Stimulated activated CD8-positive, alpha-beta memory T cell treated with anti-CD3 and anti-CD28 coated beads, Interleukin-15, amount 100 ng/mL, for 4 hours (primary cell): ENCODE measurements at regions not wholly inside any gene's neighbourhood (a gene's known extent, or its start where the extent isn't known, plus 50 kb on each side); places are given as distances from the start of the nearest gene placed in this dataset.

Experiments used
- DNase-seq, 2 donors: peaks; one replicate each; pipeline ENCODE4 v3.0.0-alpha.2; 2020; ENCODE audit warnings: low read depth in 2 of 2

DNA sequence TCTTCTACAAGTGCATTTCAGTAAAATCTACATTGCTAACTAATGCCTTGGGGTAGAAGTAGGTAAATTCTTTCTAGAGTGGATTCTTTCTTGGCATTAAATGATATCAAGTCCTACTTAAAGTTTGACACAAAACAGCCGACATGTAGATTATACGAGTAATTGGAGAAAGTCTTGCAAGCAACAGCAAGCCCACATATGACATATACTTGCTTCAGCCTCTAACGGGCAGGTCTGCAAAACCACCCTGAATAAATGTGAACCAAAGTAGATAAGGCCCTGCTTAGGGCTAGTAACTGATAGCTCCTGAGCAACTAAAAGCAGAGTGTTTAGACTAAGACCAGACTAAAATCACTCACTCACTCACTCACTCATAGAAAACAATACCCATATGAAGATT, 203.2 kb downstream of the LTN1 start:
- no peak for DNase-seq

DNA sequence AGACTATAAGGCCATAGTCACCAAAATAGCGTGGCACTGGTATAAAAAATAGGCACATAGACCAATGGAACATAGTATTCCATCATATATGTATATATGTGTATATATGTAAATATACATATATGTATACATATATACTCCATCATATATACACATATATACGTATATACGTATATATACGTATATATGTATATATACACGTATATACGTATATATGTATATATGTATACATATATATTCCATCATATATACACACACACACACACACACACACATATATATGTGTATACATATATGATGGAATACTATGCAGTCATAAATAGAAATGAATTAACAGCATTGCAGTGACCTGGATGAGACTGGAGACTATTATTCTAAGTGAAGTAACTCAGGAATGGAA, 204.6 kb downstream of the LTN1 start:
- no peak for DNase-seq

DNA sequence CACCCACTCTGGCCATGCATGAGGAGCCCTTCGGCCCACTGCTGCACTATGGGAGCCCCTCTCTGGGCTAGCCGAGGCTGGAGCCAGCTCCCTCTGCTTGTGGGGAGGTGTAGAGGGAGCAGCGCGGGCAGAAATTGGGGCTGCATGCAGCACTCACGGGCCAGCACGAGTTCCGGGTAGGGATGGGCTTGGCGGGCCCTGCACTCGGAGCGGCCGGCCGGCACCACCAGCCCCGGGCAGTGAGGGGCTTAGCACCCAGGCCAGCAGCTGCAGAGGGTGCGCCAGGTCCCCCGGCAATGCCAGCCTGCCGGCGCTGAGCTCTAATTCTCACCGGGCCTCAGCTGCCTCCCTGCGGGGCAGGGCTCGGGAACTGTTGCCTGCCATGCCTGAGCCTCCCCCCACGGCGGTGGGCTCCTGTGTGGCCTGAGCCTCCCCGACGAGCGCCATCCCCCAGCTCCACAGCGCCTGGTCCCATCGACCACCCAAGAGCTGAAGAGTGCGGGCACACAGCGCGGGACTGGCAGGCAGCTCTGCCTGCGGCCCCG, 209.0 kb downstream of the LTN1 start:
- DNase-seq = no peak

DNA sequence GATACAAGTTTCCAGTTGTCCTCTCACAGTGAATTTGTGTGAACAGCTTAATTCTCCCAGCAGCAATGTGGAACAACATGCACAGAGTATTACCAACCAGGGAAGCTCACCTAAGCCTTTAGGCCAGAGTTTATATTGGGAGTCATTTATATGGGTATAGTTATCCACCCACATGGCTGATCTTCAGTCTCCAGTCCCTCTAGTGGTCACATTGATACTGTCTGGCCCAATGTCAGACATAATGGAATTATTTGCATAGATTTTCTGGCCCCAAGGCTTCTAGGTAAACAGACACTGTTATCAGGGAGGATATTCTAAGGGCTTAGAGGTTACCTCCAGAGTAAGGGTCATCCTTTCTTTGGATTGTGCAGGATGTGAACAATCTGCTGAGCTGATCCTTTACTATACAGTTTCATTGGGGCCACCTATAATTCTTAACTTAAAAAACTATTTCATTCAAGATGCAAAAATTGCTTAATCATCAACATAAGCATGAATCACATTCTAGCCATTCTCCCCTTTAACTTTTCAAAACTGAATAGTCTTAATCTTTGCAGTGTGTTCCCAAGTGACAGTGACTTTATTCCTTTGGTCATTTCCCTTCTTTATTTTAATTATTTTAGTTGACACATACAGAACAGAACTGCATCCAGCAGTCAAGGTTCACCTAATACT, 210.9 kb downstream of the LTN1 start:
- no peak for DNase-seq

DNA sequence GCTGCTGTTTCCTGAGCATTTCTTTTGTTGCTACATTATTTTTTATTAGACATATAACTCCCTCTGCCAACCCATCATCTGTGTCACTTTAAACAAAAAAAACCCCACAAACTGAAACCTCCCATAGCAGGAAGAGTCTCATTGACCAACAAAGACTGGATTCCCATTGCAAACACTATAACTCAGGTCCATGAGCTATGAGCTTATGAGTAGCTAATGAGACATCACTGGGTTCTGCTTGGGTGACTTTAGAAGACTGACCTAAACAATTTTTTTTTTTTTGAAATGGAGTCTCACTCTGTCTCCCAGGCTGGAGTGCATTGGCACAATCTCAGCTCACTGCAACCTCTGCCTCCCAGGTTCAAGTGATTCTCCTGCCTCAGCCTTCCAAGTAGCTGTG, 212.8 kb downstream of the LTN1 start:
- no peak for DNase-seq

DNA sequence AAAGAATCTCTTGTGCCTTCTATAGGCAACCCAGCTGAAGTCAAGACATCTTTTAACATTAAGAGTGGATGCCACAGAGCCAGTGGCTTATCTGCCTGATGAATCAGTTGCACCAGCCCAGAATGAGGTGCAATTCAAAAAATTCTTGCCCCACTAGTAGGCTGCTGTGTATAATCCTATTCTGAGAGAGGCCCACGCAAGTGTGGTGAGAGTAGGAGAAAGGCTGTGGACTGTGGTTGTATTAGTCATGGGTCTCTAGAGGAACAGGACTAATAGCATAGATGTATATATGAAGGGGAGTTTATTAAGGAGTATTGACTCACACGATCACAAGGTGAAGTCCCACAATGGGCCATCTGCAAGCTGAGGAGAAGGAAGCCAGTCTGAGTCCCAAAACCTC, 216.4 kb downstream of the LTN1 start:
- DNase-seq = no peak

DNA sequence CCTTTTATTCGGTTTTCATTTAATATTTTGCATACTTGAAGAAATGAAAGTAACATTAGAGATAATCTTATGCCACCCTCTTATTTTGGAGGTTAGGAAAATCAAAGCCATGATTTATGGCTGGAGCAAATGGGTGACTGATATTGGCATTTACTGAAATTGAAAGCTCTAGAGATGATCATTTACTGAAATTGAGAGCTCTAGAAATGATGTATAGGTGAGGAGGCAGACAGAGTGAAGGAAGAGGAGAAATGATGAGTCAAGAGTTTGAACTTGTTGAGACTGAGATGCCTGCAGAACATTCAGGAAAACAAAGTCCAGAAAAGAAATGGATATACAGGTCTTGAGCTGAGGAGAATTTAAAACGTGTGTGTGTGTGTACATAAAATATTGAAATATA, 217.6 kb downstream of the LTN1 start:
- no peak for DNase-seq

DNA sequence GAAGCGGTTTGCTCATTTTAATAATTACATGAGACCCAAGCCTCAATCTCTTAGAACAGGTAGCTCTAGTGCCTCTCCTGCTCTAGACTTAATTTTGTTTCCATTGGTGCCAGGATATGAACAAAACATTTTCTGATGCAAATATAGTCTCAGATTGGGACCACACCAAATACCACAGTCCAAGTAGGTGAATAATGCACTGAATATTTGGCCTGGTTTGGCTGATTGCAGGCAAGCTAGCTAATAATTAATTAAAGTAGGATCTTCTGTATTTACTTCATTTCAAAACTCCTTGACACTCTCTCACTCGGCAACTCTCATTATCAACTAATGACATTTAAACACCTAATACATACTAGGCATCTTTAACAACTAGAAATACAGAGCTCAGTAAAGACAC, 219.6 kb downstream of the LTN1 start:
- no peak for DNase-seq

DNA sequence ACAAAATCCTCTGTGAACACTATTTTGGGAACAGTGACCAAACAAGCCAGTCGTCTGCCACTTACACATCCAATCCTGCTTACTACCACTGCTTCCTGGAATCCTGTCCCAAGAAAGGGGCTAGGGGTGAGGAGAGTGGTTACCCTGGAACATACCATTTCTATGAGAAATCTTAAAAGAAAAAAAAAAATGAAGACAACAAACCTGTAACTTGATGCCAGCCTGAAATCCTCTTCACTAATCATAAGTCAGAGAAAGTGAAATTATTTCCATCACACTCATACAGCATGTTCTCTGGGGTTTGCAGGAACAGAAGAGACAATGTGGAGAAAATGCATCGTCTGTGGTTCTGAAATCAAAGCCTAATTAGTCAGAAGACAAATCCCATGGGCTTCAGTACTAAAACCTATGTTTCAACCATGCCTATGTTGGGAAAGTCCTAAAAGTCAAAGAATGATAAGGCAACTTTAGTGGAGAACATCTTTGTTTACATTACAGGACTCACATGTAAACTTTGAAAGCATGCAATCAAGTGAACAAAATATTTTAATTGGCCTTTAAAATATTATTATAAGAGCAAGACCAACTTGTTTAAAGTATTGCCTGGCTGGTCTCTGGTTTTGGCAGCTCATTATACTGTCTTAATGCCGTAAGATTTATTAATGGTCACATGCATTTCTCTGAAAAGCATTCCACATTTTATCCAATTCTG, 220.7 kb downstream of the LTN1 start:
- DNase-seq = no peak

DNA sequence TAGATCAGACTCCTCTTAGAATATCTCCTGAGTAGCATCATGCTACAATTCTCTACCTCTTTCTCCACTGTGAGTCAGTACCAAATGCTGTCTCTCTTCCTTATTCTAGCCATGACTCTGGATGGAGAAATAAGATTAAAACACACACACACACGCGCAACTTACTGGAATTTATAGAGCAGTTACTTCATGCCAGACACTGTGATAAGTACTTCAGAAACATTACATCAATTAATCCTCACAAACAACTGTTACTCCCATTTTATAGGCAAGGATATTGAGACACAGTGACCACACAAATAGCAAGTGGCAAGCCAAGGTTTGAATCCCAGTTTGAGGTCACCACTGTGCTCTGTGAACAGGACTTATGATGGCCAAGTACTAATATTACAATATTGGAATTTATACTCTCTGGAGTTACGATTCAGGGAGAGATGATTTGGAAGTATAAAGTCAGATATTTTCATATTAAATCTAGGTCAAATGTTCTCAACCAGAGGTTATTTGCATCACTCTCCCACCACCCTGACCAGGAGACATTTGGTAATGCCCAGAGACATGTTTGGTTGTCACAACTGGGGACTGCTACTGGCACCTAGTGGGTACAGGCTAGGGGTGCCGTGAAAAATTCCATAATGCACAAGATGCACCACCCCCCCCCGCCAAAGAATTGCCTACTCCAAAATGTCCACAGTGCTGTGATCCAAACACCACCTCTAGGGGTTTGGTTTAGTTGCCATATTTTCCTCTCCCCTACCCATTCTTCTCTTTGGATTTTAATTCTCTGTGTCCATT, 221.6 kb downstream of the LTN1 start:
- no peak for DNase-seq

DNA sequence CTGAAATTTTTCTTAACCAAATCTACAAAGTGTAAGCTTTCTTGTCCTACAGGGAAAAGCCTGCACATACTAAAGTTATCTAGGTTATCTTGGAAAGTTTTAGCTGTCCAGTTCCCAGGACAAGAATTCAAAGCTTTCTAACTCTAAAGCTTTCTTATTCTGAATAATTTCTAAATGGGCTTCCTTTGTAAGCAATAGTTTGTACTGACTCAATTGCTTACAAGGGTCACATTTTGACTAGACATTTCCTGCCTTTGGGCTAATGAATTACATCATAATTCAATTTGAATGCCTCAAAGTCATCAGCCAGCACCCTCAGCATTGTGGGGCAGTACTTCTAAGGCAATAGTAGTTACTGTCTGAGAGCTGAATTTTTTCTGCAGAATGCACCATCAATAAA, 223.0 kb downstream of the LTN1 start:
- DNase-seq = no peak

DNA sequence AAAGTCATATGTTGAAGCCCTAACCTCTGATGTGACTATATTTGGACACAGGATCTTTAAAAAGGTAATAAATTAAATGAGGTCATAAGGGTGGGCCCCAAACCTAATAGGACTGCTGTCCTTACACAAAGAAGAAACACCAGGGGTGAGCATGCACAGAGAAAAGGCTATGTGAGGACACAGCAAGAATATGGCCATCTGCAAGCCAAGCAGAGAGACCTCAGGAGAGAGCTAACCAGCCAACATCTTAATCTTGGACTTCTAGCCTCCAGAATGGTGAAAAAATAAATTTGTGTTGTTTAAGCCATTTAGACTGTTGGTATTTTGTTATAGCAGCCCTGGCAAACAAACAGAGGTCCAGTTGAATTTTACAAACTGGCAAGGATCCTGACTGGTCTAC, 223.9 kb downstream of the LTN1 start:
- DNase-seq = no peak

DNA sequence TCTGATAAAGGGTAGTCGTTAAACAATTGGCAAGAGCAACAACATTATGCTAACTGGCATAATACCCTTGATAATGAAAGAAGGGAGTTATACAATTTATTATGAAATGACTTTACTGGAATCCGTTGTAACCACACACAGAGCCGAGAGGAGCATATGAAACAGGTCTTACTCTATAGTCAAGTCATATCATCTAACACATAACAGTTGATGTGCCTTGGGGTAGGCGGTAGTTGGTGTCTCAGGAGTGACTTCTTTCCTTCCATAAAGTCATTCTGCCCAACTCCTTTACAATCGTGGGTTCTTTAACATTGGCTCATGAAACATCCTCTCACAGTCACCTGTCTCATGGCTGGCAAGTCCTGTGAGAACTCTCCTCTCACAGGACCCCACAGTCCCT, 225.2 kb downstream of the LTN1 start:
- no peak for DNase-seq

DNA sequence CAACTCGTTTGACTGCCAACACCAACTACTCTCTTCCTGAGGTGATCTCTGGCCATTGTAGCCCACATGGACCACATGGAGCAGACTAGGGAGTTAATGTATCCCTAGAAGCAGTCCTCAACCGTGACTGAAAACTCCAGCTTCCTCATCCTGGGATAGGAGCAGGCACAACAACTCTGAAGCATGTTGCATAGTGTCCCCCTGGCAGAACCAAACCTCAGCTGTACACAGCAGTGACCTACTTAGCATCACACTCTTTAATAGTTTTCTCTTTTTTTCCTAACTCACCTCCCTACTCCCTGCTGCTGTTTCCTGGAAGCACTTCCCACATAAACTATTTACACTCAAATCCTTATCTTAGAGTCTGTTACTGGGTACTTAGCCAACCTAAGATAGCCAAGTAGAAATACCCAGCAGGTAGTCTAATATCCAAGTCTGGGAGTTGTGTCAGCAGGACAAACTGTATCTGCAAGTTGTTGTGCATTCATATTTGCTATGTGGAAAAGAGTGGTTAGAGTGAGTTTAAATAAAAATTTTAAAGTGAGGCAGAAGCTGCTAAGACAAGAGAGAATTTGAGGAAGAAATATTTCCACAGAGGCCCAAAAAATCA, 228.8 kb downstream of the LTN1 start:
- DNase-seq = no peak

DNA sequence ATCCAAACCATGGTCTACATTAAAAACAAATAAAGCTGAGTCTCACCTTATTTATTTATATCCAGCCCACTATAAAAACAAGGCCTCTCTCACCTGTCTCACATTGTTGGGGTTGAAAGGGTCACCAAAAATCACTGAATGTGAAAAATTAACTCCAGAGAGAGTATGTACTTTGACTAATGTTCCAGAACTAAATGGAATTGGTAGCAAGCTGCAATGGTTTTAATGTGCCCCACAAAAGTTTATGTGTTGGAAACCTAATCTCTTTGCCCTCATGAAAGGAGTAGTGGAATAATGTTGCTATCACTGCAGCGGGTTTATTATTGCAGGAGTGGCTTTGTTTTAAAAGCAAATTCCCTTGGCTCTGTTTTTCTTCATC, 230.3 kb downstream of the LTN1 start:
- DNase-seq = no peak

DNA sequence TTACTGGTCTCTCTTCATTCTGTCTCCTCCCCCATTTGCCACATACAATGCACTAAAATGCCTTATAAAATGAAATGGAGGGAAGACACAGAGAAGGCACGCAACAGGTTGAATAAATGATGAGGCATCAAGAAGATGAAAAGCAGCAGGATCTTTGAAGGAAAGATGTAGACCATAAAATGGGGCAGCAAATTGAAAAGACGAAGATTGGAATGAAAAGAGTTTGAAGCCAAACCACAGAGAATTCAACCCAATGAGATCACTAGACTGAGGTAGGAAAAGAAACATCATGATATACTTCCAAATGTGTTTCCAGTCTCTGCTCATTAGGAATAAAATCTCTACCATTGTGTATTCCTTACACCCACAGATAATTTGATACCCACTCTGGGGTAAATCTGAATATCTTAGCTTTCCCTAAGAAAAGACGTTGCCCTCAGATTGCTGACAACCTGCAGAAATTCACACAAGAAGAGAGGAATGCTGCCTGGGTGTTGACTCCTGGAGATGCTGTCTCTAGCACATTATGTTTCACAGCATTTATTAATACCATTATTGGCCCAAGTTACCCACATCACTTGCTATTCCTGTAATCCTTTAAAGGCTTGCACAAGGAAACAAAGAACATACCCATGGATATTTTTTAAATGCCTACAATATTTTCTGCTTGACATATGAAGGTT, 230.9 kb downstream of the LTN1 start:
- DNase-seq = no peak

DNA sequence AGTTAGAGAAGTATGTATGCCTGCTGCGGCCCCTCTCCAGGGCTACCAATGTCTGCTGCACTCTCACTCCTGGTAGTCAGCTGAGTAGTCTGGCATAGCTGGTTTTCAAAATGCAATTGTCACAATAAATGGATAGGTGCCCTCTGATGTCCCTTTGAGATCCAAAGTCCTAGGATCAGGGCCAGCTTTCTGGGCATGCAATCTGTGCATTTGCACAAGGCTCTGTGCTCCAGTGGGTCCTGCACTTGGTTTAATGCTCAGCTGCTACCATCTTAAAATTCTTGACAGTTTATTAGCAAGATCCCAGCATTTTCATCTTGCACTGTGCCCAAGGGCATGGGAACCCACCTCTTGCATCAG, 233.8 kb downstream of the LTN1 start:
- no peak for DNase-seq

DNA sequence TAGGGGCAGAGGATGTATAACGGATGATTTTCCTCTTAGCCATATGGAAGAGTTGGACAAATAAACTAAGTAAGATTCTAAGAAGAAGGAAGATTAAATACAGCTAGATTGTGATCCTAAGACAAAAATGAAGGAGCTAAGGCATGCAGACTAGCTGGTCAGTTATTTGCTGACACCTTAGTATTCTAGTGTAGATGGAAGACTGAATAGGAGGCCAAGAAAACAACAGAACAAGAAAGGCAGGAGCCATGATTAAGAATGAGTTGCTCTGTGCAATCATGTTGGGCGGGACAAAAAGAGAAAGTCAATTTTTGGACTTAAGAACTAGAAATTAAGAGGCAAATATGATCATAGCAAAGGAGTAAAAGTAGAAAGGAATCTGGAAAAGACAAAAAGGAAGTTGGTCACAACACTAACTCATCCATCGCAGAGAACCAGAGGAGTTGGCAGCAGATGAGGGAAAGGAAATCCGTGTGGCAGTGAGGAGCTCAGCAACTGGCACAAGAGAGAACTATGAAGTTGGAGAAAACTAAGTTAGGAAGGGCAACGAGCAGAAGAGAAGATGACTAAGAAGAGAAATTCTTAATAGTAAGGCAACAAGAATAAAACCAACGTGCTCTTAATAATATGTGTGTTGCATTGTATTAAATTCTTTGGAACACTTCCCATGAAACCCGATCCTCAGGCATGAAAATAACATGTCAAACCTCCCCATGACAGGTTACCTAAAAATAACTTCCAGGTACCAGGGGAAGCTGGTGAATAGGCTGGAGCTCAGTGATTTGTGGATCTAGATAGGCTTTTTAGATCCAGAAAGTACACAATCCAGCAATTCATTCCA, 234.4 kb downstream of the LTN1 start:
- no peak for DNase-seq

DNA sequence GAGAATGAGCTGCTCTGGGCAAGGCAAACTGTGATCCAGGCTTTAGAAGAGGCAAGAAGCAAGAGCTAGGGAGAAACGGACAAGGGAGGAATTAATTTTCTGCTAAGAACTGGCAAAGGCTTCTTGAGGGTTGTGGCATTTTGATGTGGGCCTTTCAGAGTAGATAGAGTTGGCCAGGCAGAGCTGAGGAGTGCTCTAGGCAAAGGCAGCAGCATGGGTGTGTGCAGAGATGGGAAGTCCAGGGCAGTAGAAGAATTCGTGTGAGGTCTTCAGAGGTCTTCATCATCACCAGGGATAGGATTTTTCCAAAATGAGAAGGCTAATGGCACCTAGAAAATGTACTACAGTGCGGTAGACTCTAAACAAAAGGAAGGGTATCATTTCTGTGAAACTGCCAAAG, 237.8 kb downstream of the LTN1 start:
- no peak for DNase-seq

DNA sequence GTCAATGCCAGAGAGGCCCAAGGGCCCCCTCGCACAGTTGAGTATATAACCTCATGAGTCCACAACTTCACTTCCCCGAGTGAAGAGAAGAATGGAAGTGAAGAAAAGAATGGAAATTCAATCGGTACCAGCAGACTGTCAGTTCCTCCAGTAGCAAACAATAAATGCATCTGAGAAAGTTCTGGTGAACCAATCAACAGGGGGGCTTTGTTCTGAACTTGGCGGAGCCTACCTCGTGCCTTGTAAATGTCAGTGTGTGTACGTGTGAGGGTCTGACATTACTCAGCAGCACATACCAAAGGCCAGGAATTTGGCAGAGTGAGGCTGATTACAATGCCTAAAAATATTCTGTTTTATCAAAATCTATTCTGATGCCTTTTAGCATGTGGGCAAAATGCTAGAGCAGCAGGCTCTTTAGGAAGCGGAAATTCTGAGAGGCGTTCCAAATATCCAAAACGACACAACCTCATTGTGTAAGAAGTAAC, 238.5 kb downstream of the LTN1 start:
- DNase-seq = no peak

DNA sequence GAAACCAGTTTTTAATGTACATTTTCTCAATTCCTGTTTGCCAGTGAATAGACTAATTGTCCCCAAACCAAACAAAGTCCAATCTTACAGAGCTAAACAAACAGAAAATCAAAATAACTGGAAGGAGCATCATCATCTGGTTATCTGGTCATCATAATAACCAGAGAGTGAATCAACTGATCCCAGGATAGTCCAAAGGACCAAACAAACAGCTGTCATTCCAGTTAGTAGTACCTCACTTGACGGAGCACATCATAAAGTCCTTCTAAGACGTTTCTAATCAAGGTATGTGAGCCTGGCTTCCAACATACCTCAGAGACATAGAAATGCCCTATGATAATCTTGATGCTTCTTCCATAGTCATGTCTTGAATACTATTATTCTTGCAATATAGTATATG, 240.5 kb downstream of the LTN1 start:
- no peak for DNase-seq
